ENCODE measurements at regions not wholly inside any gene's neighbourhood (a gene's known extent, or its start where the extent isn't known, plus 50 kb on each side); places are given as distances from the start of the nearest gene placed in this dataset.

- no peak for DNase-seq (ENCODE audit: low spot score)
These were observed 411.2 kb downstream of the SHQ1 start for GRCh38 chr3:72436863-72437592.

- no peak for DNase-seq (ENCODE audit: low spot score)
These were observed 413.9 kb downstream of the SHQ1 start for GRCh38 chr3:72434296-72434695.

- DNase-seq (ENCODE audit: low spot score): no peak
These were observed 416.0 kb downstream of the SHQ1 start for GRCh38 chr3:72432246-72432645.

- no peak for DNase-seq (ENCODE audit: low spot score)
These were observed 418.5 kb downstream of the SHQ1 start for GRCh38 chr3:72429589-72430353.

GRCh38 chr3:72428803-72429202, 419.4 kb downstream of the SHQ1 start:
- DNase-seq (ENCODE audit: low spot score): no peak

GRCh38 chr3:72427624-72428023, 420.6 kb downstream of the SHQ1 start:
- DNase-seq (ENCODE audit: low spot score): no peak

GRCh38 chr3:72426618-72427397, 421.4 kb downstream of the SHQ1 start:
- no peak for DNase-seq (ENCODE audit: low spot score)

- no peak for DNase-seq (ENCODE audit: low spot score)
These were observed 424.6 kb downstream of the SHQ1 start for GRCh38 chr3:72423643-72424042.

GRCh38 chr3:72421786-72422185, 426.5 kb downstream of the SHQ1 start:
- no peak for DNase-seq (ENCODE audit: low spot score)

- no peak for DNase-seq (ENCODE audit: low spot score)
These were observed 427.1 kb downstream of the SHQ1 start for GRCh38 chr3:72421126-72421525.

GRCh38 chr3:72418856-72419255, 429.4 kb downstream of the SHQ1 start:
- DNase-seq (ENCODE audit: low spot score): no peak

- DNase-seq (ENCODE audit: low spot score): no peak
These were observed 430.0 kb downstream of the SHQ1 start for GRCh38 chr3:72418244-72418643.

- DNase-seq (ENCODE audit: low spot score): no peak
These were observed 433.7 kb downstream of the SHQ1 start for GRCh38 chr3:72414481-72415016.

- DNase-seq (ENCODE audit: low spot score): peak; percentile 95
These were observed 435.0 kb downstream of the SHQ1 start for GRCh38 chr3:72413228-72413627.

- DNase-seq (ENCODE audit: low spot score): peak; percentile 38
These were observed 435.8 kb downstream of the SHQ1 start for GRCh38 chr3:72412340-72412956.

GRCh38 chr3:72411843-72412242, 436.4 kb downstream of the SHQ1 start:
- DNase-seq (ENCODE audit: low spot score): no peak

GRCh38 chr3:72411126-72411525, 437.1 kb downstream of the SHQ1 start:
- no peak for DNase-seq (ENCODE audit: low spot score)

- no peak for DNase-seq (ENCODE audit: low spot score)
These were observed 439.1 kb downstream of the SHQ1 start for GRCh38 chr3:72408983-72409779.

- no peak for DNase-seq (ENCODE audit: low spot score)
These were observed 440.5 kb downstream of the SHQ1 start for GRCh38 chr3:72407766-72408165.

GRCh38 chr3:72405943-72406566, 442.2 kb downstream of the SHQ1 start:
- peak; percentile 83 for DNase-seq (ENCODE audit: low spot score)

All from pons (tissue), 1 donor.